Endothelial cell of hepatic sinusoid (primary cell): ENCODE measurements at regions not wholly inside any gene's neighbourhood (a gene's known extent, or its start where the extent isn't known, plus 50 kb on each side); places are given as distances from the start of the nearest gene placed in this dataset.

Experiments
- in situ Hi-C: cut with HindIII; loops from 2 replicates; pipeline ENCODE4 v1.10.0; 2017; ENCODE audit warnings: low sequenced_read_pairs

- in situ Hi-C loops: no loop called here
Observed at GRCh38 chr10:2670864-2671263, 396.5 kb upstream of the PFKP start.

- in situ Hi-C loops: no loop called here
Observed at GRCh38 chr10:2665772-2666171, 401.6 kb upstream of the PFKP start.

GRCh38 chr10:2660276-2660675, 407.1 kb upstream of the PFKP start:
- in situ Hi-C loops: no loop called here

- in situ Hi-C loops: no loop called here
Observed at GRCh38 chr10:2659660-2660209, 407.6 kb upstream of the PFKP start.

- in situ Hi-C loops: no loop called here
Observed at GRCh38 chr10:2658780-2659179, 408.6 kb upstream of the PFKP start.

- in situ Hi-C loops: no loop called here
Observed at GRCh38 chr10:2650328-2650727, 417.0 kb upstream of the PFKP start.

- in situ Hi-C loops: no loop called here
Observed at GRCh38 chr10:2641028-2641427, 426.3 kb upstream of the PFKP start.

GRCh38 chr10:2633630-2634029, 433.7 kb upstream of the PFKP start:
- in situ Hi-C loops: no loop called here

- in situ Hi-C loops: no loop called here
Observed at GRCh38 chr10:2631557-2632205, 435.7 kb upstream of the PFKP start.

- in situ Hi-C loops: no loop called here
Observed at GRCh38 chr10:2628705-2629104, 438.6 kb upstream of the PFKP start.

- in situ Hi-C loops: no loop called here
Observed at GRCh38 chr10:2627969-2628368, 439.4 kb upstream of the PFKP start.

GRCh38 chr10:2625094-2625493, 442.3 kb upstream of the PFKP start:
- in situ Hi-C loops: no loop called here

- in situ Hi-C loops: no loop called here
Observed at GRCh38 chr10:2623675-2624274, 443.6 kb upstream of the PFKP start.

GRCh38 chr10:2620827-2621521, 446.4 kb upstream of the PFKP start:
- in situ Hi-C loops: no loop called here

GRCh38 chr10:2619916-2620315, 447.4 kb upstream of the PFKP start:
- in situ Hi-C loops: no loop called here

GRCh38 chr10:2619472-2619871, 447.9 kb upstream of the PFKP start:
- in situ Hi-C loops: no loop called here

GRCh38 chr10:2618690-2619089, 448.7 kb upstream of the PFKP start:
- in situ Hi-C loops: no loop called here

GRCh38 chr10:2616215-2616614, 451.1 kb upstream of the PFKP start:
- in situ Hi-C loops: no loop called here

- in situ Hi-C loops: no loop called here
Observed at GRCh38 chr10:2611603-2612002, 455.7 kb upstream of the PFKP start.

- in situ Hi-C loops: no loop called here
Observed at GRCh38 chr10:2610946-2611345, 456.4 kb upstream of the PFKP start.

GRCh38 chr10:2604891-2605290, 462.5 kb upstream of the PFKP start:
- in situ Hi-C loops: no loop called here

GRCh38 chr10:2599571-2599970, 467.8 kb upstream of the PFKP start:
- in situ Hi-C loops: no loop called here
